B cell (primary cell): ENCODE measurements at regions not wholly inside any gene's neighbourhood (a gene's known extent, or its start where the extent isn't known, plus 50 kb on each side); places are given as distances from the start of the nearest gene placed in this dataset.

Experiments used
- EZH2 ChIP-seq: IDR thresholded peaks from 2 replicates; pipeline ENCODE4 v1.6.1; 2012; ENCODE audit warnings: borderline replicate concordance, low read depth, mild to moderate bottlenecking, moderate library complexity, low read length; ENCODE audit not compliant: insufficient read depth, poor library complexity, severe bottlenecking
- TF ChIP-seq, protein P1 (sequence below): fragments of 200-600 bp; IDR thresholded peaks from one replicate; pipeline ENCODE4 v1.8.0; 2022; ENCODE audit warnings: antibody characterized with exemption, mild to moderate bottlenecking

DNA sequence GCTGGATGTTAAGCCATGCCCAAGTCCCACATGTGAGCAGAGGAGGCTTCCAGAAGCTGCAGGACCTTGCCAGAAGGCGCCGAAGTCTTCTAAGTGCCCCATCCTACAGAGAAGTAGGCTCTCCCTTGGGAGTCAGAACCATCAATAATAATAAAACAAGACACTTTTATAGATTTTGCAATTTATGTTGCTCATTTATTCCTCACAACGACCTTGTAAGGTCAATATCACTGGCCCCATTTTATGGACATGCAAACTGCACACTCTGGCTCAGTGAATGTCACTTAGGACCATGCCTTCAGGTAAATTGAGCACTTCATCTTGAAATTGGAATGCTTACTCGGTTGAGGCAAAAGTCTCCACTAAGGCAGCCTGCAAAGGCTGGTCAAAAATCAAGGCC is 170.4 kb downstream of the BCOR start:
- TF ChIP-seq EZH2: no peak
- TF ChIP-seq, protein P1, sequence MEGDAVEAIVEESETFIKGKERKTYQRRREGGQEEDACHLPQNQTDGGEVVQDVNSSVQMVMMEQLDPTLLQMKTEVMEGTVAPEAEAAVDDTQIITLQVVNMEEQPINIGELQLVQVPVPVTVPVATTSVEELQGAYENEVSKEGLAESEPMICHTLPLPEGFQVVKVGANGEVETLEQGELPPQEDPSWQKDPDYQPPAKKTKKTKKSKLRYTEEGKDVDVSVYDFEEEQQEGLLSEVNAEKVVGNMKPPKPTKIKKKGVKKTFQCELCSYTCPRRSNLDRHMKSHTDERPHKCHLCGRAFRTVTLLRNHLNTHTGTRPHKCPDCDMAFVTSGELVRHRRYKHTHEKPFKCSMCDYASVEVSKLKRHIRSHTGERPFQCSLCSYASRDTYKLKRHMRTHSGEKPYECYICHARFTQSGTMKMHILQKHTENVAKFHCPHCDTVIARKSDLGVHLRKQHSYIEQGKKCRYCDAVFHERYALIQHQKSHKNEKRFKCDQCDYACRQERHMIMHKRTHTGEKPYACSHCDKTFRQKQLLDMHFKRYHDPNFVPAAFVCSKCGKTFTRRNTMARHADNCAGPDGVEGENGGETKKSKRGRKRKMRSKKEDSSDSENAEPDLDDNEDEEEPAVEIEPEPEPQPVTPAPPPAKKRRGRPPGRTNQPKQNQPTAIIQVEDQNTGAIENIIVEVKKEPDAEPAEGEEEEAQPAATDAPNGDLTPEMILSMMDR: no peak
